AG08396 (cell line): ENCODE measurements at regions not wholly inside any gene's neighbourhood (a gene's known extent, or its start where the extent isn't known, plus 50 kb on each side); places are given as distances from the start of the nearest gene placed in this dataset.
"Not testable (repeated sequence)": the region's sequence is repeated elsewhere in the genome, so short reads cannot be mapped to it uniquely, and the experiment has no call there.

Source experiments
- DNase-seq: peaks from one replicate; pipeline ENCODE4 v3.0.0; 2012; ENCODE audit warnings: low spot score, mixed read lengths

GRCh38 chr14:30266290-30266689 is 292.7 kb upstream of the G2E3 start:
- no peak for DNase-seq

GRCh38 chr14:30267141-30267540 is 291.8 kb upstream of the G2E3 start:
- DNase-seq: no peak

- DNase-seq: peak; percentile 78
These were observed 288.5 kb upstream of the G2E3 start for GRCh38 chr14:30270200-30271161.

- no peak for DNase-seq
These were observed 287.1 kb upstream of the G2E3 start for GRCh38 chr14:30271811-30272323.

GRCh38 chr14:30272848-30273832 is 285.8 kb upstream of the G2E3 start:
- DNase-seq: no peak

GRCh38 chr14:30275604-30276003 is 283.4 kb upstream of the G2E3 start:
- DNase-seq: no peak

- DNase-seq: no peak
These were observed 281.7 kb upstream of the G2E3 start for GRCh38 chr14:30277268-30277667.

GRCh38 chr14:30278856-30279255 is 280.1 kb upstream of the G2E3 start:
- DNase-seq: not testable (repeated sequence)

GRCh38 chr14:30283822-30284446 is 275.0 kb upstream of the G2E3 start:
- DNase-seq: peak; percentile 38

- DNase-seq: no peak
These were observed 274.1 kb upstream of the G2E3 start for GRCh38 chr14:30284808-30285207.

- DNase-seq: no peak
These were observed 271.1 kb upstream of the G2E3 start for GRCh38 chr14:30287579-30288445.

GRCh38 chr14:30290001-30290400 is 269.0 kb upstream of the G2E3 start:
- DNase-seq: no peak

- DNase-seq: peak; percentile 61
These were observed 267.7 kb upstream of the G2E3 start for GRCh38 chr14:30291216-30291615.

GRCh38 chr14:30292541-30292940 is 266.4 kb upstream of the G2E3 start:
- no peak for DNase-seq

- no peak for DNase-seq
These were observed 263.0 kb upstream of the G2E3 start for GRCh38 chr14:30295980-30296379.

GRCh38 chr14:30296931-30297405 is 262.0 kb upstream of the G2E3 start:
- no peak for DNase-seq

GRCh38 chr14:30297876-30298795 is 260.8 kb upstream of the G2E3 start:
- DNase-seq: no peak

GRCh38 chr14:30299915-30300314 is 259.0 kb upstream of the G2E3 start:
- DNase-seq: no peak

GRCh38 chr14:30303350-30303749 is 255.6 kb upstream of the G2E3 start:
- DNase-seq: no peak

GRCh38 chr14:30305346-30305745 is 253.6 kb upstream of the G2E3 start:
- no peak for DNase-seq
